H1 (cell line): ENCODE measurements at regions not wholly inside any gene's neighbourhood (a gene's known extent, or its start where the extent isn't known, plus 50 kb on each side); places are given as distances from the start of the nearest gene placed in this dataset.

Experiments
- CTCF ChIA-PET: fragments of 300-600 bp; sonication (Branson Sonifier 250); formaldehyde crosslinking; loops from one replicate; lab custom pipeline; 2021; ENCODE audit not compliant: partially characterized antibody; lab: Charles Lee
- POLR2A ChIA-PET: fragments of 300-600 bp; sonication (Branson Sonifier 250); formaldehyde crosslinking; loops from one replicate; lab custom pipeline; 2021; ENCODE audit warnings: inconsistent platforms; ENCODE audit not compliant: partially characterized antibody; lab: Charles Lee
- DNase-seq, 2 experiments: peaks; one replicate each; pipeline versions ENCODE4 v3.0.0 to v3.0.0-alpha.2; 2010 to 2022; ENCODE audit warnings: low spot score in 2 of 2, low read depth in 1 of 2, mixed read lengths in 1 of 2
- FAIRE-seq: peaks from 2 replicates; lab custom pipeline; 2011; peaks lifted over from hg19 to GRCh38; lab: Jason Lieb, UNC
- H2AFZ ChIP-seq: 2 replicates; pipeline ENCODE4 v1.8.1; 2012; ENCODE audit warnings: low read length, inconsistent platforms
- H2AK5ac ChIP-seq: 2 replicates; pipeline ENCODE4 v1.6.1; 2013; ENCODE audit warnings: low read depth, low read length
- H2BK120ac ChIP-seq: replicated peaks from 2 replicates; pipeline ENCODE3; 2013; ENCODE audit warnings: low read depth, low read length, inconsistent platforms
- H2BK12ac ChIP-seq: 2 replicates; pipeline ENCODE4 v1.6.1; 2013; ENCODE audit warnings: low read depth, low read length
- H2BK15ac ChIP-seq: 2 replicates; pipeline ENCODE4 v1.6.1; 2013; ENCODE audit warnings: low read length
- H2BK20ac ChIP-seq: 2 replicates; pipeline ENCODE4 v1.6.1; 2013; ENCODE audit warnings: low read length
- H2BK5ac ChIP-seq: 2 replicates; pipeline ENCODE4 v1.6.1; 2013; ENCODE audit warnings: low read depth, low read length
- H3K14ac ChIP-seq: 2 replicates; pipeline ENCODE4 v1.6.1; 2013; ENCODE audit warnings: inconsistent platforms; ENCODE audit not compliant: insufficient read length
- H3K18ac ChIP-seq: 2 replicates; pipeline ENCODE4 v1.6.1; 2013; ENCODE audit warnings: low read length; ENCODE audit errors: extremely low read depth
- H3K23ac ChIP-seq: 2 replicates; pipeline ENCODE4 v1.6.1; 2013; ENCODE audit warnings: inconsistent platforms; ENCODE audit not compliant: insufficient read length
- H3K23me2 ChIP-seq: 2 replicates; pipeline ENCODE4 v1.6.1; 2013; ENCODE audit warnings: low read depth, low read length
- H3K27ac ChIP-seq: 2 replicates; pipeline ENCODE4 v1.6.1; 2011; ENCODE audit warnings: low read depth, low read length, inconsistent platforms
- H3K27me3 ChIP-seq, 4 experiments: replicated peaks in 1 of 4; 1 replicate in 1 of 4; 2 replicates in 3 of 4; pipeline versions ENCODE4 v1.6.1 to v1.8.1; 2011 to 2013; ENCODE audit warnings: low read length in 3 of 4, mild to moderate bottlenecking in 3 of 4, inconsistent platforms in 2 of 4, mixed read lengths in 2 of 4, moderate library complexity in 1 of 4; ENCODE audit not compliant: control insufficient read depth in 3 of 4, insufficient read depth in 3 of 4; ENCODE audit errors: extremely low read depth in 1 of 4
- H3K36me3 ChIP-seq, 4 experiments: 2 replicates each; pipeline versions ENCODE4 v1.6.1 to v1.8.1; 2011 to 2013; ENCODE audit warnings: mild to moderate bottlenecking in 4 of 4, low read length in 3 of 4, moderate library complexity in 2 of 4, control low read depth in 1 of 4, inconsistent platforms in 1 of 4; ENCODE audit not compliant: insufficient read depth in 4 of 4, control insufficient read depth in 2 of 4
- H3K4ac ChIP-seq: replicated peaks from 2 replicates; pipeline ENCODE3; 2013; ENCODE audit warnings: low read length, low read depth, mixed read lengths, inconsistent platforms; ENCODE audit not compliant: insufficient read length
- H3K4me1 ChIP-seq, 4 experiments: replicated peaks in 1 of 4; 1 replicate in 1 of 4; 2 replicates in 3 of 4; pipeline versions ENCODE4 v1.6.1 to v1.8.1; 2011 to 2013; ENCODE audit warnings: low read length in 3 of 4, inconsistent platforms in 2 of 4, mixed read lengths in 1 of 4; ENCODE audit not compliant: insufficient read depth in 4 of 4, control insufficient read depth in 3 of 4
- H3K4me2 ChIP-seq, 2 experiments: 2 replicates each; pipeline versions ENCODE4 v1.6.1 to v1.8.1; 2011 to 2013; ENCODE audit warnings: low read depth in 2 of 2, low read length in 2 of 2, control low read depth in 1 of 2, inconsistent platforms in 1 of 2, mild to moderate bottlenecking in 1 of 2; ENCODE audit not compliant: insufficient read depth in 1 of 2
- H3K4me3 ChIP-seq, 4 experiments: fragments of 200-600, 300-600 bp in 1 of 4; sonication (generic), shearing (Covaris generic), sonication (Bioruptor Twin) in 1 of 4; 2 replicates each; pipeline versions ENCODE4 v1.5.1 to v1.8.1; 2011 to 2016; ENCODE audit warnings: low read length in 4 of 4, low read depth in 3 of 4, control low read depth in 2 of 4, inconsistent platforms in 2 of 4, mild to moderate bottlenecking in 2 of 4, mixed read lengths in 1 of 4, moderate library complexity in 1 of 4; ENCODE audit not compliant: insufficient read depth in 2 of 4; ENCODE audit errors: extremely low read depth in 1 of 4
- H3K56ac ChIP-seq: replicated peaks from 2 replicates; pipeline ENCODE3; 2013; ENCODE audit warnings: low read depth, mild to moderate bottlenecking, mixed read lengths, low read length, inconsistent platforms; ENCODE audit not compliant: insufficient read length
- H3K79me1 ChIP-seq: 2 replicates; pipeline ENCODE4 v1.6.1; 2013; ENCODE audit warnings: low read depth, low read length, control low read depth
- H3K79me2 ChIP-seq, 2 experiments: 2 replicates each; pipeline versions ENCODE4 v1.6.1 to v1.8.1; 2012 to 2013; ENCODE audit warnings: low read length in 2 of 2, mild to moderate bottlenecking in 2 of 2, inconsistent platforms in 1 of 2; ENCODE audit not compliant: insufficient read depth in 2 of 2, control insufficient read depth in 1 of 2
- H3K9ac ChIP-seq, 4 experiments: replicated peaks in 1 of 4; 1 replicate in 1 of 4; 2 replicates in 3 of 4; pipeline versions ENCODE4 v1.6.1 to v1.8.1; 2011 to 2013; ENCODE audit warnings: low read depth in 3 of 4, low read length in 3 of 4, control low read depth in 2 of 4, mild to moderate bottlenecking in 2 of 4, moderate library complexity in 2 of 4, inconsistent platforms in 1 of 4; ENCODE audit errors: extremely low read depth in 1 of 4
- H3K9me3 ChIP-seq, 2 experiments: 2 replicates each; pipeline versions ENCODE4 v1.6.1 to v1.8.1; 2012 to 2013; ENCODE audit warnings: mild to moderate bottlenecking in 2 of 2, moderate library complexity in 2 of 2, control low read depth in 1 of 2, inconsistent platforms in 1 of 2, low read depth in 1 of 2, low read length in 1 of 2, mixed read lengths in 1 of 2; ENCODE audit not compliant: insufficient read depth in 2 of 2
- H4K20me1 ChIP-seq, 2 experiments: replicated peaks in 1 of 2; 2 replicates each; pipeline versions ENCODE3 to v1.8.1; 2011 to 2013; ENCODE audit warnings: inconsistent platforms in 2 of 2, low read length in 2 of 2, mild to moderate bottlenecking in 1 of 2; ENCODE audit not compliant: insufficient read depth in 2 of 2, control insufficient read depth in 1 of 2
- H4K5ac ChIP-seq: 2 replicates; pipeline ENCODE4 v1.6.1; 2013; ENCODE audit warnings: low read length, low read depth, mixed read lengths, inconsistent platforms; ENCODE audit not compliant: insufficient read length
- H4K8ac ChIP-seq: 2 replicates; pipeline ENCODE4 v1.8.0; 2013; ENCODE audit warnings: mild to moderate bottlenecking, moderate library complexity, low read length, inconsistent platforms; ENCODE audit not compliant: insufficient read depth; ENCODE audit errors: extremely low read depth
- H4K91ac ChIP-seq: replicated peaks from 2 replicates; pipeline ENCODE3; 2013; ENCODE audit warnings: low read length, mixed read lengths, inconsistent platforms; ENCODE audit not compliant: insufficient read length
- FOSL1 ChIP-seq: IDR thresholded peaks from 2 replicates; pipeline ENCODE4 v1.6.1; 2011; ENCODE audit warnings: mild to moderate bottlenecking, low read depth, low read length, moderate library complexity; ENCODE audit not compliant: insufficient read depth
- WGBS, 2 experiments: shearing (Covaris generic) in 1 of 2; methylation state at CpG; one replicate each; pipeline versions ENCODE4 v1.1.6 to v1.1.7; 2013 to 2015; ENCODE audit warnings: low lambda C conversion rate in 2 of 2, mixed read lengths in 2 of 2, inconsistent platforms in 1 of 2, low coverage in 1 of 2, missing lambda C conversion rate in 1 of 2; ENCODE audit not compliant: insufficient replicate concordance in 2 of 2, insufficient coverage in 1 of 2, insufficient read length in 1 of 2; ENCODE audit errors: extremely low coverage in 1 of 2, missing lambda C conversion rate in 1 of 2; 5-methylcytosine and 5-hydroxymethylcytosine counted together

DNA sequence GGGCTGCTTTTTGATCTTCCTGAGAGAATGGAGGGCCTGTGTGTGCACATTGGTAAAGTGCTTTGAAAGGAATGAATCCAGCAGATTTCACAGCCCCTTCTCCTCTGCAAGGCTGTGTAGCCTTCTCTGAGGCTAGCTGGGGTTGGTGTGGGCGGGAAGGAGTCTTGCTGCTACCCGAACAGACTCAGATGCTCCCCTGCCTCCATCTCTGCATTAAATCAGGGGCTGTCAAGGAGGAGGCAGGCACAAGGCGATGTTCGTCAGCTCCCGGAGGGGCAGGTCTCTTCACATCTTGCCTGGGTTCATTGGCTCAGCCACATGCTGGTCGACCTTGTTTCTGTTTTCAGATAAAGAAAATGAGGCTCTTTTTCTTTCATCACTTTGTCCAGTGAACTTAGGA lies 291.5 kb upstream of the SULF2 start:
- no peaks in the 10 kb centered on the region for H3K79me2 ChIP-seq
- H2AK5ac ChIP-seq: no peak overlapping the region
- H3K36me3 ChIP-seq: no peaks in the 10 kb centered on the region; a peak in 1 of 8 replicates
- WGBS, 2 experiments: 92% methylated on average over 6 of the region's 6 CpGs; no CpG with 5 or more reads in 1 of the 2 experiments
- no peak overlapping the region for H3K14ac ChIP-seq
- CTCF ChIA-PET: interaction anchor here (1.0 kb wide), 1 partner anchor 23 kb away, joined by 3 read pairs; no protein-coding TSS in a partner anchor
- H3K4me2 ChIP-seq: no peak overlapping the region
- H2BK15ac ChIP-seq: no peak overlapping the region
- no peaks in the 10 kb centered on the region for H3K9me3 ChIP-seq
- H3K4me1 ChIP-seq: no peaks in the 10 kb centered on the region
- no peak overlapping the region for H3K18ac ChIP-seq
- FAIRE-seq (no peak), DNase-seq (no peak)
- no peak overlapping the region for H4K8ac ChIP-seq
- no peak overlapping the region for H4K5ac ChIP-seq
- H3K79me1 ChIP-seq: no peaks in the 10 kb centered on the region
- no peaks in the 10 kb centered on the region for H3K27me3 ChIP-seq
- no peak overlapping the region for H2BK20ac ChIP-seq
- H4K91ac ChIP-seq: no peak overlapping the region
- no peak overlapping the region for H3K23ac ChIP-seq
- no peak overlapping the region for H3K4ac ChIP-seq
- no peak overlapping the region for H3K9ac ChIP-seq
- H3K23me2 ChIP-seq: no peaks in the 10 kb centered on the region
- POLR2A ChIA-PET: no interaction called here
- H3K27ac ChIP-seq: no peak overlapping the region
- H2BK12ac ChIP-seq: no peak overlapping the region
- H2BK5ac ChIP-seq: no peak overlapping the region
- no peak overlapping the region for H2AFZ ChIP-seq
- H3K4me3 ChIP-seq: no peak overlapping the region
- no peak overlapping the region for H2BK120ac ChIP-seq
- no peak overlapping the region for H3K56ac ChIP-seq
- no peak for TF ChIP-seq FOSL1
- no peaks in the 10 kb centered on the region for H4K20me1 ChIP-seq
